T-helper 9 cell (primary cell): ENCODE measurements at regions not wholly inside any gene's neighbourhood (a gene's known extent, or its start where the extent isn't known, plus 50 kb on each side); places are given as distances from the start of the nearest gene placed in this dataset.
A peak's percentile ranks its signal among the peaks of the same experiment; 100 is the strongest.

ENCODE experiments used
- DNase-seq: peaks from one replicate; pipeline ENCODE4 v3.0.0-alpha.2; 2020

GRCh38 chr7:142352543-142352942, 94.7 kb upstream of the PRSS58 start:
- no peak for DNase-seq

- DNase-seq, result no peak
These were observed 93.3 kb upstream of the PRSS58 start for GRCh38 chr7:142351145-142351544.

GRCh38 chr7:142349670-142350405, 92.0 kb upstream of the PRSS58 start:
- no peak for DNase-seq

GRCh38 chr7:142348921-142349405, 91.1 kb upstream of the PRSS58 start:
- DNase-seq, result no peak

- no peak for DNase-seq
These were observed 90.2 kb upstream of the PRSS58 start for GRCh38 chr7:142348100-142348499.

- no peak for DNase-seq
These were observed 89.2 kb upstream of the PRSS58 start for GRCh38 chr7:142347091-142347490.

- peak; percentile 16 for DNase-seq
These were observed 88.0 kb upstream of the PRSS58 start for GRCh38 chr7:142345811-142346210.

- no peak for DNase-seq
These were observed 81.0 kb upstream of the PRSS58 start for GRCh38 chr7:142338633-142339501.

GRCh38 chr7:142337054-142338001, 79.5 kb upstream of the PRSS58 start:
- no peak for DNase-seq

GRCh38 chr7:142334806-142335205, 76.9 kb upstream of the PRSS58 start:
- DNase-seq, result no peak

- no peak for DNase-seq
These were observed 76.4 kb upstream of the PRSS58 start for GRCh38 chr7:142334236-142334635.

GRCh38 chr7:142332421-142332820, 74.6 kb upstream of the PRSS58 start:
- no peak for DNase-seq

- DNase-seq, result no peak
These were observed 74.1 kb upstream of the PRSS58 start for GRCh38 chr7:142331941-142332340.

GRCh38 chr7:142329062-142329790, 71.4 kb upstream of the PRSS58 start:
- DNase-seq, result no peak

GRCh38 chr7:142328551-142328950, 70.7 kb upstream of the PRSS58 start:
- no peak for DNase-seq

- no peak for DNase-seq
These were observed 70.0 kb upstream of the PRSS58 start for GRCh38 chr7:142327628-142328405.

GRCh38 chr7:142323706-142324105, 65.8 kb upstream of the PRSS58 start:
- DNase-seq, result peak; percentile 31

- no peak for DNase-seq
These were observed 63.5 kb upstream of the PRSS58 start for GRCh38 chr7:142321391-142321790.

- DNase-seq, result no peak
These were observed 63.0 kb upstream of the PRSS58 start for GRCh38 chr7:142320883-142321282.

- peak; percentile 19 for DNase-seq
These were observed 62.1 kb upstream of the PRSS58 start for GRCh38 chr7:142319970-142320369.

- DNase-seq, result no peak
These were observed 56.4 kb upstream of the PRSS58 start for GRCh38 chr7:142314281-142314680.
